HG03159 (cell line): ENCODE measurements at regions not wholly inside any gene's neighbourhood (a gene's known extent, or its start where the extent isn't known, plus 50 kb on each side); places are given as distances from the start of the nearest gene placed in this dataset.

Experiments
- ATAC-seq: cut with Tn5 transposase; IDR thresholded peaks from one replicate; pipeline ENCODE4 v1.9.1; 2021; ENCODE audit warnings: mild to moderate bottlenecking, moderate library complexity; ENCODE audit not compliant: unreplicated experiment

GRCh38 chr2:180743401-180743800 is 237.0 kb upstream of the UBE2E3 start:
- ATAC-seq, result no peak

GRCh38 chr2:180742801-180743200 is 237.6 kb upstream of the UBE2E3 start:
- no peak for ATAC-seq

- no peak for ATAC-seq
Observed at GRCh38 chr2:180739070-180739469, 241.3 kb upstream of the UBE2E3 start.

GRCh38 chr2:180735799-180736198 is 244.6 kb upstream of the UBE2E3 start:
- no peak for ATAC-seq

- no peak for ATAC-seq
Observed at GRCh38 chr2:180734382-180734781, 246.0 kb upstream of the UBE2E3 start.

GRCh38 chr2:180733330-180733729 is 247.1 kb upstream of the UBE2E3 start:
- no peak for ATAC-seq

GRCh38 chr2:180732337-180732736 is 248.1 kb upstream of the UBE2E3 start:
- no peak for ATAC-seq

- ATAC-seq, result no peak
Observed at GRCh38 chr2:180730976-180731375, 249.4 kb upstream of the UBE2E3 start.

GRCh38 chr2:180728928-180729559 is 251.4 kb upstream of the UBE2E3 start:
- ATAC-seq, result no peak

- no peak for ATAC-seq
Observed at GRCh38 chr2:180723712-180724111, 256.7 kb upstream of the UBE2E3 start.

- no peak for ATAC-seq
Observed at GRCh38 chr2:180722551-180723239, 257.7 kb upstream of the UBE2E3 start.

- ATAC-seq, result no peak
Observed at GRCh38 chr2:180720829-180721228, 259.6 kb upstream of the UBE2E3 start.

GRCh38 chr2:180717588-180717987 is 262.8 kb upstream of the UBE2E3 start:
- no peak for ATAC-seq

- ATAC-seq, result no peak
Observed at GRCh38 chr2:180716186-180717180, 263.9 kb upstream of the UBE2E3 start.

- no peak for ATAC-seq
Observed at GRCh38 chr2:180715044-180715443, 265.4 kb upstream of the UBE2E3 start.

GRCh38 chr2:180709392-180710145 is 270.8 kb upstream of the UBE2E3 start:
- ATAC-seq, result no peak

- no peak for ATAC-seq
Observed at GRCh38 chr2:180707884-180708205, 272.6 kb upstream of the UBE2E3 start.

- no peak for ATAC-seq
Observed at GRCh38 chr2:180707175-180707883, 273.1 kb upstream of the UBE2E3 start.

- no peak for ATAC-seq
Observed at GRCh38 chr2:180706694-180707093, 273.7 kb upstream of the UBE2E3 start.

GRCh38 chr2:180705551-180705950 is 274.9 kb upstream of the UBE2E3 start:
- no peak for ATAC-seq
